ENCODE measurements at regions not wholly inside any gene's neighbourhood (a gene's known extent, or its start where the extent isn't known, plus 50 kb on each side); places are given as distances from the start of the nearest gene placed in this dataset.

- DNase-seq (ENCODE audit: low read depth, low spot score) (peak; percentile 49), ATAC-seq (peak; percentile 80)
- POLR2A ChIA-PET, result interaction anchor here (0.6 to 1.1 kb wide), 4 partner anchors 8 to 349 kb away, joined by 3 read pairs; partner anchors contain the start of gene POGK
- H4K20me1 ChIP-seq (ENCODE audit: insufficient read depth), result no peaks in the 10 kb centered on the region
- RAD21 ChIA-PET (ENCODE audit: low non-redundant PET in 1 of 2, low total read pairs in 2 of 2, uncharacterized antibody in 2 of 2, unreplicated experiment in 2 of 2), result interaction anchor here in 1 of 2 experiments (0.6 kb wide), 1 partner anchor 323 kb away, joined by 3 read pairs; no protein-coding TSS in a partner anchor
- H3K27me3 ChIP-seq (ENCODE audit: insufficient read depth, low read length), result no peaks in the 10 kb centered on the region
- peak overlapping the region; percentile 36 to 59 for H3K4me3 ChIP-seq (replicated peaks in 1 of 2; ENCODE audit: low read depth in 1 of 2, low read length in 2 of 2)
- peaks cover 4 to 14% of the 10 kb centered on the region in 2 experiments; a peak in 3 of 4 replicates for H3K4me1 ChIP-seq (ENCODE audit: control insufficient read depth in 1 of 2, insufficient read depth in 2 of 2, low read length in 2 of 2)
- H3K79me2 ChIP-seq (ENCODE audit: insufficient read depth, low read length), result no peaks in the 10 kb centered on the region
- H3K9ac ChIP-seq (ENCODE audit: low read length), result peak overlapping the region; percentile 58
- intact Hi-C loops (cut with micrococcal nuclease), result no loop called here
- H3K4me2 ChIP-seq (ENCODE audit: low read length), result peak overlapping the region; percentile 82
- H3K27ac ChIP-seq (ENCODE audit: low read depth, low read length), result no peak overlapping the region
- TSS peak; percentile 75 for BruUV-seq (replicated peaks)
- no peaks in the 10 kb centered on the region for H3K36me3 ChIP-seq (ENCODE audit: control insufficient read depth in 1 of 2, insufficient read depth in 2 of 2, low read length in 2 of 2)
- H3K9me3 ChIP-seq (ENCODE audit: control insufficient read depth in 1 of 2, insufficient read depth in 1 of 2, low read depth in 1 of 2, low read length in 2 of 2), result no peaks in the 10 kb centered on the region
- TF ChIP-seq SRF (IDR thresholded peaks at IDR 0.05; ENCODE audit: low read depth) (no peak), JUND (IDR thresholded peaks at IDR 0.05) (no peak), POLR2AphosphoS5 (IDR thresholded peaks at IDR 0.05; ENCODE audit: low read depth, low read length) (no peak), SP1 (IDR thresholded peaks at IDR 0.05; ENCODE audit: low read depth) (0 out of 2 replicates have a peak, but pooled peaks have one; percentile 4), ZNF274 (IDR thresholded peaks at IDR 0.05; ENCODE audit: low read depth, low read length) (no peak), RAD21 (IDR thresholded peaks at IDR 0.05; ENCODE audit: low read depth) (no peak), EZH2 (IDR thresholded peaks at IDR 0.05) (no peak), FOSL1 (IDR thresholded peaks at IDR 0.05; ENCODE audit: low read depth) (no peak), POLR2A (IDR thresholded peaks at IDR 0.05; ENCODE audit: borderline replicate concordance, extremely low read depth, insufficient read depth, insufficient read length) (no peak), MAX (IDR thresholded peaks at IDR 0.05) (peak; percentile 48), ZBTB33 (IDR thresholded peaks at IDR 0.05; ENCODE audit: extremely low read depth, insufficient replicate concordance, low read length) (no peak)
- TF ChIP-seq, protein P1, sequence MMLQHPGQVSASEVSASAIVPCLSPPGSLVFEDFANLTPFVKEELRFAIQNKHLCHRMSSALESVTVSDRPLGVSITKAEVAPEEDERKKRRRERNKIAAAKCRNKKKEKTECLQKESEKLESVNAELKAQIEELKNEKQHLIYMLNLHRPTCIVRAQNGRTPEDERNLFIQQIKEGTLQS (IDR thresholded peaks at IDR 0.05), result no peak
- TF ChIP-seq, protein P2, sequence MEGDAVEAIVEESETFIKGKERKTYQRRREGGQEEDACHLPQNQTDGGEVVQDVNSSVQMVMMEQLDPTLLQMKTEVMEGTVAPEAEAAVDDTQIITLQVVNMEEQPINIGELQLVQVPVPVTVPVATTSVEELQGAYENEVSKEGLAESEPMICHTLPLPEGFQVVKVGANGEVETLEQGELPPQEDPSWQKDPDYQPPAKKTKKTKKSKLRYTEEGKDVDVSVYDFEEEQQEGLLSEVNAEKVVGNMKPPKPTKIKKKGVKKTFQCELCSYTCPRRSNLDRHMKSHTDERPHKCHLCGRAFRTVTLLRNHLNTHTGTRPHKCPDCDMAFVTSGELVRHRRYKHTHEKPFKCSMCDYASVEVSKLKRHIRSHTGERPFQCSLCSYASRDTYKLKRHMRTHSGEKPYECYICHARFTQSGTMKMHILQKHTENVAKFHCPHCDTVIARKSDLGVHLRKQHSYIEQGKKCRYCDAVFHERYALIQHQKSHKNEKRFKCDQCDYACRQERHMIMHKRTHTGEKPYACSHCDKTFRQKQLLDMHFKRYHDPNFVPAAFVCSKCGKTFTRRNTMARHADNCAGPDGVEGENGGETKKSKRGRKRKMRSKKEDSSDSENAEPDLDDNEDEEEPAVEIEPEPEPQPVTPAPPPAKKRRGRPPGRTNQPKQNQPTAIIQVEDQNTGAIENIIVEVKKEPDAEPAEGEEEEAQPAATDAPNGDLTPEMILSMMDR (IDR thresholded peaks at IDR 0.05 in 2 of 3, conservative IDR thresholded peaks at IDR 0.05 in 1 of 3; ENCODE audit: borderline replicate concordance in 1 of 3, insufficient read depth in 1 of 3, low read depth in 2 of 3, low read length in 2 of 3), result no peak
- H3K9me2 ChIP-seq (ENCODE audit: insufficient read depth), result no peaks in the 10 kb centered on the region
- peak overlapping the region; percentile 91 for H2AFZ ChIP-seq (ENCODE audit: low read depth, low read length, poor library complexity, severe bottlenecking)
- CTCF ChIA-PET, result interaction anchor here (1.5 to 5.2 kb wide), 3 partner anchors 10 to 569 kb away, joined by 4 to 37 read pairs (median 7); no protein-coding TSS in a partner anchor
Observed at GRCh38 chr1:166489670-166490436, 323.1 kb upstream of the FAM78B start.
